Activated CD8-positive, alpha-beta T cell treated with anti-CD3 and anti-CD28 coated beads, Interleukin-2, amount 10 ng/mL, durations not matched to agents 7 days and 5 days (primary cell): ENCODE measurements at regions not wholly inside any gene's neighbourhood (a gene's known extent, or its start where the extent isn't known, plus 50 kb on each side); places are given as distances from the start of the nearest gene placed in this dataset.
"Not testable (repeated sequence)": the region's sequence is repeated elsewhere in the genome, so short reads cannot be mapped to it uniquely, and the experiment has no call there.

Experiments
- ATAC-seq: fragments of 150-1000 bp; cut with Tn5 transposase; one replicate; pipeline ENCODE4 v1.10.0; 2021; ENCODE audit warnings: moderate library complexity
- CTCF ChIA-PET: fragments of 350-600 bp; sonication (Branson Sonifier 250); formaldehyde crosslinking; loops from one replicate; lab custom pipeline; 2021; ENCODE audit warnings: antibody characterized with exemption; lab: Charles Lee
- POLR2A ChIA-PET: fragments of 350-600 bp; sonication (Branson Sonifier 250); formaldehyde crosslinking; loops from one replicate; lab custom pipeline; 2021; ENCODE audit warnings: antibody characterized with exemption; lab: Charles Lee
- DNase-seq: peaks from one replicate; pipeline ENCODE4 v3.0.0-alpha.2; 2020
- H3K27ac Mint-ChIP-seq: one replicate; pipeline ENCODE4 v1.8.0; 2021; ENCODE audit warnings: mild to moderate bottlenecking, mixed read lengths
- H3K27me3 Mint-ChIP-seq: one replicate; pipeline ENCODE4 v1.8.0; 2021; ENCODE audit warnings: low read depth, mixed read lengths
- H3K36me3 Mint-ChIP-seq: one replicate; pipeline ENCODE4 v1.8.0; 2021; ENCODE audit warnings: low read depth, mixed read lengths
- H3K4me1 Mint-ChIP-seq: one replicate; pipeline ENCODE4 v1.8.0; 2021; ENCODE audit warnings: low read depth, mixed read lengths
- H3K4me3 Mint-ChIP-seq: one replicate; pipeline ENCODE4 v1.8.0; 2021; ENCODE audit warnings: mild to moderate bottlenecking, mixed read lengths
- H3K9me3 Mint-ChIP-seq: one replicate; pipeline ENCODE4 v1.8.0; 2022; ENCODE audit warnings: mixed read lengths; ENCODE audit not compliant: insufficient read depth

DNA sequence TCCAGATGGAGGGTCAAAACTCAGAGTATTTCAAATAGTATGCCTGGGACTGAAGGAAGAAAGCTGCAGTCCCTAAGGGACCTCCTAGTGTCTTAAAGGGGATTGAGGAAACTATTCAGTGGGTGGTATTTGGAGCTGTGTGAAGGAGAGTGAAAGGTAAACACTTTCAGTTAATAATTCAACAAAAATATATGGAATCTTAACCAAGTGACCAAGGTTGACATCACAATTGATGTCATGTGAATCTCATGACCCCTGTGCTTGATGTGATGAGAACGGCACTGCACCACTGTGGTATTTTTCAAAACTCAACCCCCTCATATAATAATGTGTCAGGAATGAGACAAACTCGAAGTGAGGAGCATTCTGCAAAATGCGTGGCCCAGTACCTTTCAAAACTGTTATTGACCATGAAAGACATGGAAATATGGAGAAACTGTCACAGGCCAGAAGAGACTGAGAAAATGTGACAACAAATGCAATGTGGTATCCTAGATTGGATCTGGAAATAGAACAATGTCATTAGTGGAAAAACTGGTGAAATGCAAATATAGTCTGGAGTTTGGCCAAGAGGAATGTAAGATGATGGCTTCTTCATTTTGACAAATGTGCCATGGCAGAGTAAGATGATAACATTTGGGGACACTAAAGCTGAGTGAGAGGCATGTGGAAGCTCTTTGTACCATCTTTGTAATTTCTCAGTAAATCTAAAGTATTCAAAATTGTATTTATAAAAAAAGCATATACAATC is 553.9 kb downstream of the RFC3 start:
- no peaks in the 10 kb centered on the region for H3K9me3 Mint-ChIP-seq
- H3K27ac Mint-ChIP-seq = no peak overlapping the region
- no peaks in the 10 kb centered on the region for H3K4me1 Mint-ChIP-seq
- ChIA-PET POLR2A (no interaction called here), CTCF (no interaction called here)
- ATAC-seq (no peak), DNase-seq (no peak)
- no peaks in the 10 kb centered on the region for H3K36me3 Mint-ChIP-seq
- H3K4me3 Mint-ChIP-seq = no peak overlapping the region
- H3K27me3 Mint-ChIP-seq = no peaks in the 10 kb centered on the region

DNA sequence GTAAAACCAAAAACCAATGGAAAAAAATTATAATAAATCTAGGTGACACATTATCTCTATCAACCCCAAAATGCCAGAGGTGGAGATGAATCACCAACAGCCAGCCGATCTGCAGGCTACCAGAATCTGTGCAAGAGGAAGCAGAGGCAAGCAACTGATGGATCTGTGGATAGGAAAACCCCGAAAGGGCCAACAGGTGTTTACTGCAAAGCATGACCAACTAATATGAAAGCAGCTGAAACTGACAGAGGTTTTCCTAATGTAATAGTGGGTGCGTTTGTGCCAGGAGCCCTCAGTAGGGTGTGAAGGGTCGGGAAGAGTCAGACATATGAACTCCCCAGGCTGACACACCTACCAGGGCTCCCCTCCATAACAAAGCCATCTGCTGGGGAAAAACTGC is 554.6 kb downstream of the RFC3 start:
- CTCF ChIA-PET = no interaction called here
- Mint-ChIP-seq H3K4me1 (no peaks in the 10 kb centered on the region), H3K36me3 (no peaks in the 10 kb centered on the region), H3K27ac (no peak overlapping the region), H3K4me3 (no peak overlapping the region), H3K9me3 (no peaks in the 10 kb centered on the region), H3K27me3 (no peaks in the 10 kb centered on the region)
- no peak for ATAC-seq
- no peak for DNase-seq
- POLR2A ChIA-PET = no interaction called here

DNA sequence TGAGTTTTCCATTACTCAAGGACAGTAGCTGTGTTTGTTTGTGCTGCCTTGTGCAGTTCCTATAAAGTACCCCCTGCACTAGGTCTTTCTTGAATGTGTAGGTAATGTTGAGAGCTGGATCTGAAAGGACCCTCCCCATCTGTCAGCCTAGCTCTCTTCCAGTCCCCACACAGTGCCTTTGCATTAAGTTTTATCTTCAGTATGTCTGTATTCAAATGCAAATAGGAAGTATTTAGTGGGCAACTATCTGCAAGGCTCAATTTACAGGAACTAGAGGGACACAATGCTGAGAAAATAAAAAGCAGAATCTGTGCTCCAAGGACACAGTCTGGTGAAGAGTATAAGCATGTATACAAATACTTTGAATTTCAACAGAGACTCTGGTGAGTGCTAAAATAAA is 558.5 kb downstream of the RFC3 start:
- Mint-ChIP-seq H3K36me3 (no peaks in the 10 kb centered on the region), H3K9me3 (no peaks in the 10 kb centered on the region), H3K4me3 (no peak overlapping the region), H3K4me1 (no peaks in the 10 kb centered on the region), H3K27me3 (no peaks in the 10 kb centered on the region), H3K27ac (no peak overlapping the region)
- DNase-seq = no peak
- ATAC-seq = no peak
- POLR2A ChIA-PET = no interaction called here
- CTCF ChIA-PET = interaction anchor here (0.6 kb wide), 1 partner anchor 1415 kb away, joined by 3 read pairs; no protein-coding TSS in a partner anchor

DNA sequence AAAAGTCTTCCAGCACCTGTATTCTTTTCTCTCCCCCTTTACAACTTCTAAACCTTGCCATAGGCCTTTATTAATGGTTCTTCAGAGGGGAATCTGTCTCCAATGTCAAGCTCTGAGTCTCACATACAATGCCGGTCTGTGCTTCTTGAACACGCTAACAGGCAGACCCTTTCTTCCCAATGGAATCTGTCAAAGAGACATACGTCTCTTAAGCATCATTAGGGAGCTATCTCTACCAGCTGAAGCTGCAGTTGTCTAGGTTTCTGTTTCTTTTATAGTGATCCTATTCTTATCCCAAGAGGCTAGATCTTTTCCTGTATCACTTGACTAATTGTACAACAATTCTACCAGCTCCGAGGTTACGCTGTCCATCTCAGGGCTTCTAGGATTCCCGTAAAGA is 560.8 kb upstream of the NBEA start:
- CTCF ChIA-PET = no interaction called here
- no peaks in the 10 kb centered on the region for H3K36me3 Mint-ChIP-seq
- no peak overlapping the region for H3K27ac Mint-ChIP-seq
- H3K9me3 Mint-ChIP-seq = no peaks in the 10 kb centered on the region
- no peaks in the 10 kb centered on the region for H3K4me1 Mint-ChIP-seq
- ATAC-seq = no peak
- POLR2A ChIA-PET = no interaction called here
- H3K4me3 Mint-ChIP-seq = no peak overlapping the region
- no peaks in the 10 kb centered on the region for H3K27me3 Mint-ChIP-seq
- DNase-seq = no peak

DNA sequence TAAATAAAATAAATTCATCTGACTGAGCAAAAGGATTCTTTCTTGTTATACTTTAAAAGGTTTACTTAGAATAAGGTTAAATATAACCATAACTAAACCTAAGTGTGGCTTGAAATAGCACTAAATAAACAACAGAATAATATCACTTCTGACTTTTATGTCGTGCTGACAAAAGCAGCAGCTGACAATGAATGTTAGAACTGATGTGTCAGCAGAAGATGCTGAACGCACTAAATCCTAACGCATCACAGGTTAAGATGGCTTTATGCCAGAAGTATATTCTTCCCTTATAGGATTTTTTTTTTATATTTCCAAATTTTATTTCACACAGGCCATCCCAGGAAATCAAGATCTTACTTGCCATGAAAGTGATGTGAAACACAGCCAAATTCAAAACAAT is 558.3 kb upstream of the NBEA start:
- Mint-ChIP-seq H3K36me3 (no peaks in the 10 kb centered on the region), H3K27ac (no peak overlapping the region), H3K9me3 (no peaks in the 10 kb centered on the region), H3K27me3 (no peaks in the 10 kb centered on the region), H3K4me3 (no peak overlapping the region), H3K4me1 (no peaks in the 10 kb centered on the region)
- ATAC-seq (no peak), DNase-seq (no peak)
- ChIA-PET POLR2A (no interaction called here), CTCF (no interaction called here)

DNA sequence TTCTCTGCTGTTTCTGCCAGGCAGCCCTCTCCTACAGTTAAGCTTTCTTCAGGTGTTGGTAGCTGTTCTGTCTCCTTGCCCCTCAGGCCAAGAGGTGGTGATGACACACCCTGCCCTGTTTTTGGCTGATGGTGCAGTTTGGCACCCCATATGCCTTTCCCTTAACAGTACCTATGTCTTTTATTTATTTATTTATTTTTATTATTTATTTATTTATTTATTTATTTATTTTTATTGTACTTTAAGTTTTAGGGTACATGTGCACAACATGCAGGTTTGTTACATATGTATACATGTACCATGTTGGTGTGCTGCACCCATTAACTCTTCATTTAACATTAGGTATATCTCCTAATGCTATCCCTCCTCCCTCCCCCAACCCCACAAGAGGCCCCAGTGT is 555.8 kb upstream of the NBEA start:
- H3K27ac Mint-ChIP-seq, POLR2A ChIA-PET, H3K36me3 Mint-ChIP-seq, H3K27me3 Mint-ChIP-seq, ATAC-seq, H3K9me3 Mint-ChIP-seq, DNase-seq, H3K4me1 Mint-ChIP-seq, H3K4me3 Mint-ChIP-seq, CTCF ChIA-PET: not testable (repeated sequence)

DNA sequence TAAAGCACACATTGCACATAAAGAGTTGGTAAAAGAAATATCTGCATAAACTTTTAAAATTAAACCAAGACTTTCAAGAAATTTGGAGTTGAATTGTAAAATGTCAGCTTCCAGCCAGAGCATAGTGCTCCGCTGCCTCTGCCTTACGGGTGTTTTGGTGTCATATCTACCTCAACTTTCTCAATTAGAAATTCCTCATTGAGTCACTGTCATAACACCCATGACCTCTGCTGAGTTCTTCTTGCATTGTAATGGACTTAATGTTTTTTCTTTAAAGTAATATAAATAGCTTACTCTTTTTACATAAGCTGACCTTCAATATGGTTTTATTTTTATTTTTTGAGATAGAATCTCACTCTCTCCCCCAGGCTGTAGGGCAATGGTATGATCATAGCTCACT is 551.0 kb upstream of the NBEA start:
- ChIA-PET CTCF (no interaction called here), POLR2A (no interaction called here)
- peaks cover 2% of the 10 kb centered on the region for H3K9me3 Mint-ChIP-seq
- no peak overlapping the region for H3K4me3 Mint-ChIP-seq
- H3K27me3 Mint-ChIP-seq = no peaks in the 10 kb centered on the region
- ATAC-seq (no peak), DNase-seq (no peak)
- no peak overlapping the region for H3K27ac Mint-ChIP-seq
- H3K4me1 Mint-ChIP-seq = no peaks in the 10 kb centered on the region
- H3K36me3 Mint-ChIP-seq = no peaks in the 10 kb centered on the region

DNA sequence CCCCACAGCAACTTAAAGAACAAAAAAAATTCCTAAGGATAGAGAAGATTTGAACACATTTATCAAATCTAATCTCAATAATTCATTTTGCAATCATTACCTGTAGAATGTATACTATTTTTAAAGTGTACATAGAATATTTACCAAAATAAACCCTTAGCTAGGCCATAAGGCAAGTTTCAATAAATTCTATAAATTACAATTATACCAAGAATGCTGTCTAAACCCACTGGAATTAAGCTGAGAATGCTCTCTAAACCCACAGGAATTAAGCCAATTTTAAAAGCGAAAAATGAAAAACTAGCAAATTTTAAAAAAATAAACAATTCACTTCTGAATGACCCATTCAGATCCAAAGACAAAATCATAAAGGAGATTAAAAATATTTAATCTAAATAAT is 540.4 kb upstream of the NBEA start:
- Mint-ChIP-seq H3K27me3 (no peaks in the 10 kb centered on the region), H3K4me3 (no peak overlapping the region), H3K9me3 (peaks cover 3% of the 10 kb centered on the region), H3K27ac (no peak overlapping the region), H3K4me1 (no peaks in the 10 kb centered on the region), H3K36me3 (no peaks in the 10 kb centered on the region)
- ChIA-PET CTCF (no interaction called here), POLR2A (no interaction called here)
- ATAC-seq = no peak
- no peak for DNase-seq

DNA sequence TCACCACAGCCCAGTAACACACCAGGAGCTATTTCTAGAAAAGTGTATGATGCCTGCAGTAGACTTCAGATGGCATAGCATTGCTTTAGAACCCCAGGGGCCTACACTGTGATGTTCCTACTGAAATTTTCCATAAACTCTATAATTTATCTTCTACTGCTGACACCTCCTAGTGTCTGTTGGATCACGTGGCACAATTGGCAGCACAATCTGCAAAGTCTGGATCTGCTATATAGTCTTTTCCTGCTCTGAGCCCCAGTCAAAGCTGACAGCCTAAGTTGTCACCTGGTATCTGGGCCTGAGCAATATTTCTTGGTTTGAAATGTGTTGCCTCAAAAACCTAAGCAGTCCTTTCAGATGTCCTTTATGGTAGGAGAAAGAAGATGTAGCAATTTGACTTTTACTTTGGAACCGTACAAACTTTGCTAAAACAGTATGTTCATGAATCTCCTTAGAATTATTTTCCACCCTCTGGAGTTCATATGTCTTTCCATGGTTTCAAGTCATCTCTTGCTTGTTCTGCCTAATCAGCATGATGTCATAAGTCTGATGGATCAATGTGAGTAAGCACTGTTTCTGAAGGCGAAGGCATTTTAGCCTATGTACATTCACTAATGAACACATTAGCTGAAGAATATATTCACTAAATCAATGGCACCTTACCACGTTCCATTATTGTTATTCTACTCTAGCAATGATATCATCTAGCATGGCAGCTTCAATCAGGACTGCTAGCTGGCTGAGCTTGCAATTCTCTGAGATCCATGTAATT is 536.5 kb upstream of the NBEA start:
- POLR2A ChIA-PET = no interaction called here
- Mint-ChIP-seq H3K9me3 (peaks cover 3% of the 10 kb centered on the region), H3K36me3 (no peaks in the 10 kb centered on the region), H3K4me3 (no peak overlapping the region), H3K27me3 (no peaks in the 10 kb centered on the region), H3K4me1 (no peaks in the 10 kb centered on the region), H3K27ac (no peak overlapping the region)
- ATAC-seq (no peak), DNase-seq (no peak)
- CTCF ChIA-PET = no interaction called here

DNA sequence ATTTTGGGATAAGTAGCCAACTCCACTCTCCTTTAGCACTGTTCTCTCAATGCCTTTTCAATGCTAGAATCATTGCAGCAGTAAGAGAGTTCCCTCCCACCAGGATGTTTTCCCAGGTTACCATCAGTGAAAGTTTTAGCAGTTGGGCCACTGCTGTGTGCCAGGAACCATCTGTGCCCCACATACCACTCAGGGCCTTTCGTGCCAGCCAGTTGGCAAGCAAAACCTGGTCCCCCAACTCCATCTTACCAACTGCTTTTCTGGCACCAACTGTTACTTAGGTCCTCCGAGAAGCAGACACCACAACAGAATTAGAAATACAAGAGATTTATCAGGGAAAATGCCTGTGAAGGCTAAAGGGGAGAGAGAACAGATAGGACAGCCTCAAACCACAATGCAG is 533.4 kb upstream of the NBEA start:
- DNase-seq (no peak), ATAC-seq (no peak)
- Mint-ChIP-seq H3K27ac (no peak overlapping the region), H3K9me3 (peaks cover 3% of the 10 kb centered on the region), H3K36me3 (no peaks in the 10 kb centered on the region), H3K27me3 (no peaks in the 10 kb centered on the region), H3K4me3 (no peak overlapping the region), H3K4me1 (no peaks in the 10 kb centered on the region)
- ChIA-PET CTCF (no interaction called here), POLR2A (no interaction called here)

DNA sequence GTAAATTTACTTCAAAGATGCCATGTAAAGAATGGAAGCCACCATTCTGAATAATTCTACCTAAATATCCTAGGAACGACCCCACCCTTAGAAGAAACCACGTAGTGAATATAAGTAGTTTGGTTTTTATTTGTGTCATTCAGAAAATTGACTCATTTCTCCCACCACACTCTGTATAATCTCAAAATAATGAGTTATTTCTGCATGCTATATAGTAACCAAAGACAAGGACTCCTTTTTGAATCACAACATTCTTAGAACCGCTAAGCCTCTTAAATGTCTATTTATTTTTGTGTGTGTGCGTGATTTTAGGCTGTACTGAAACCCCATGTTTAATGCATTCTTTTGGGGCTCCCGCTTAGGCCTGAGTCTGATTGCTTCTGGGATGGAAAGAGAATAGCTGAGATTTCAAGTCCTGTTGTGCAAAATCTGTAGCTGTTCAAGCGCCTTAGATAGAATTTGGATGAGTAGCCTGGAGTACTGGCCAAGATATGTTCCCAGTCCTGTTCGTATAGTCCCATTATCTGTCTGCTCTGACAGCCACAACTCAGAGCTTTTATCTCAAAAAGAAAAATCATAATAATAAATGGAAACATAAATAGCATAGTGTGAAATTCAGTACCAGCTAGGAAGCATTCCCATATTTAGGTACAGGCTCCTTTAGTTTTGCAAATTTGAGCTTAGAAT is 532.4 kb upstream of the NBEA start:
- H3K36me3 Mint-ChIP-seq = no peaks in the 10 kb centered on the region
- DNase-seq (no peak), ATAC-seq (no peak)
- peaks cover 3% of the 10 kb centered on the region for H3K9me3 Mint-ChIP-seq
- CTCF ChIA-PET = no interaction called here
- H3K27ac Mint-ChIP-seq = no peak overlapping the region
- POLR2A ChIA-PET = no interaction called here
- H3K27me3 Mint-ChIP-seq = no peaks in the 10 kb centered on the region
- H3K4me3 Mint-ChIP-seq = no peak overlapping the region
- H3K4me1 Mint-ChIP-seq = no peaks in the 10 kb centered on the region

DNA sequence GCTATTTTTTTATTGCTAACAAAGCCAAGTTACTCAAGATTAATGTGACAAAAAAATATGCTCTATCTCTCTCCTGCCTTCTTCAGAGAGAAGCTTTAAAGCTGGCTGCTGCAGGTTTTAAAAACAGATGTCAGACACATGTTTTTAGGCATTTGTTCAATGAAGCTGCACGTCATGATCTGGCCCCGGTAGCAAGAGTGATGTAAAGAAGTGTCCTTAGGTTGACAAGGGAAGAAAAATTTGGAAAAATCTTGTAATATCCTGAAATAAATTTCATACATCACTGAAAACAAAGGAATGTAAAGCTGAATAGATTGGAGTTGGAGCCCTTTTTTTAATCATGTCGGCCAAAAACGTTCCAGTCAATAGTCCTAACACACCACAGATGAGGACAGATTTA is 531.4 kb upstream of the NBEA start:
- ChIA-PET CTCF (no interaction called here), POLR2A (no interaction called here)
- no peak for DNase-seq
- no peaks in the 10 kb centered on the region for H3K27me3 Mint-ChIP-seq
- H3K9me3 Mint-ChIP-seq = peaks cover 3% of the 10 kb centered on the region
- no peaks in the 10 kb centered on the region for H3K36me3 Mint-ChIP-seq
- H3K4me3 Mint-ChIP-seq = no peak overlapping the region
- no peaks in the 10 kb centered on the region for H3K4me1 Mint-ChIP-seq
- no peak overlapping the region for H3K27ac Mint-ChIP-seq
- ATAC-seq = no peak
